ENCODE measurements at regions not wholly inside any gene's neighbourhood (a gene's known extent, or its start where the extent isn't known, plus 50 kb on each side); places are given as distances from the start of the nearest gene placed in this dataset.

DNA sequence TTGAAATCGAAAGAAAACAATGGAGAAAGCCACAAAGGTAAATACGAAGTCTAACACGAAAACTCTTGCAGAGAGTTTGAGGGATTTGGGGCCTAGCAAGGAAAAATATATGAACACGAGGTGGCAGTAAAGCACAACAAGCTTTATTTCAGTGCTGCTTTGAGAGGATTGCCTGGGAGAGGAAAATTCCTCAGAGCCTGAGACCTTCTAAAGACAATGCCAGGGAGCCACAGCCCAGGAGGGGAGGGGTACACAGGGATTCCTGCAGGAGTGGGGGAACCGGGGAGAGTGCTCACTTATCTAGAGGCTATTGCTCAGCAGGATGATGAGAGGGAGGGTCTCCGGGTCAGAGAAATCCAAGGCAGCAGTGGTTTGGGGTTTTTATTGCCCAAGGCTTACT lies 134.9 kb upstream of the ADCY2 start:
- Histone ChIP-seq H3K9ac (replicated peaks in 1 of 4; ENCODE audit: extremely low read depth in 1 of 4, low read depth in 3 of 4, low read length in 3 of 4) (no peak overlapping the region), H2BK20ac (ENCODE audit: low read length) (no peak overlapping the region; the same call in 1 of the 2 replicates), H3K4me2 (ENCODE audit: insufficient read depth in 1 of 2, low read depth in 2 of 2, low read length in 2 of 2) (peak overlapping the region in 1 of 2 experiments; percentile 41; a peak in 1 of 4 replicates), H3K23me2 (ENCODE audit: low read depth, low read length) (no peaks in the 10 kb centered on the region), H2AFZ (ENCODE audit: low read length) (no peak overlapping the region), H2BK12ac (ENCODE audit: low read depth, low read length) (no peak overlapping the region), H4K5ac (ENCODE audit: insufficient read length, low read depth, low read length) (no peak overlapping the region), H2BK5ac (ENCODE audit: low read depth, low read length) (peak overlapping the region; percentile 90; the same call in 1 of the 2 replicates), H3K79me1 (ENCODE audit: low read depth, low read length) (no peaks in the 10 kb centered on the region), H2AK5ac (ENCODE audit: low read depth, low read length) (no peak overlapping the region), H3K79me2 (ENCODE audit: control insufficient read depth in 1 of 2, insufficient read depth in 2 of 2, low read length in 2 of 2) (no peaks in the 10 kb centered on the region), H3K27ac (ENCODE audit: low read depth, low read length) (no peak overlapping the region; the same call in 1 of the 2 replicates), H3K56ac (replicated peaks; ENCODE audit: insufficient read length, low read depth, low read length) (peak overlapping the region; percentile 62), H3K4me3 (ENCODE audit: extremely low read depth in 1 of 4, insufficient read depth in 2 of 4, low read depth in 3 of 4, low read length in 4 of 4) (peak overlapping the region in 1 of 4 experiments; percentile 13; a peak in 1 of 8 replicates), H3K36me3 (ENCODE audit: control insufficient read depth in 2 of 4, insufficient read depth in 4 of 4, low read length in 3 of 4) (peaks cover 0 to 19% (median 3%) of the 10 kb centered on the region in 4 experiments; a peak in 5 of 8 replicates), H2BK15ac (ENCODE audit: low read length) (no peak overlapping the region), H3K4me1 (replicated peaks in 1 of 4; ENCODE audit: control insufficient read depth in 3 of 4, insufficient read depth in 4 of 4, low read length in 3 of 4) (peaks cover 0 to 4% (median 0%) of the 10 kb centered on the region in 4 experiments; a peak in 2 of 7 replicates), H2BK120ac (replicated peaks; ENCODE audit: low read depth, low read length) (no peak overlapping the region), H3K4ac (replicated peaks; ENCODE audit: insufficient read length, low read depth, low read length) (peak overlapping the region; percentile 50), H3K23ac (ENCODE audit: insufficient read length) (no peak overlapping the region), H4K8ac (ENCODE audit: extremely low read depth, insufficient read depth, low read length) (no peak overlapping the region), H4K20me1 (replicated peaks in 1 of 2; ENCODE audit: control insufficient read depth in 1 of 2, insufficient read depth in 2 of 2, low read length in 2 of 2) (no peaks in the 10 kb centered on the region), H3K9me3 (ENCODE audit: insufficient read depth in 2 of 2, low read depth in 1 of 2, low read length in 1 of 2) (no peaks in the 10 kb centered on the region), H3K27me3 (replicated peaks in 1 of 4; ENCODE audit: control insufficient read depth in 3 of 4, extremely low read depth in 1 of 4, insufficient read depth in 3 of 4, low read length in 3 of 4) (no peaks in the 10 kb centered on the region), H3K14ac (ENCODE audit: insufficient read length) (no peak overlapping the region), H4K91ac (replicated peaks; ENCODE audit: insufficient read length, low read length) (peak overlapping the region; percentile 75), H3K18ac (ENCODE audit: extremely low read depth, low read length) (0 out of 2 replicates have a peak overlapping the region, but pooled peaks have one; percentile 42)
- ChIA-PET POLR2A (ENCODE audit: partially characterized antibody) (interaction anchor here (0.8 to 2.9 kb wide), 9 partner anchors 8 to 415 kb away, joined by 3 to 33 read pairs (median 4); partner anchors contain the start of gene ADCY2), CTCF (ENCODE audit: partially characterized antibody) (interaction anchor here (0.5 to 3.9 kb wide), 16 partner anchors 9 to 555 kb away, joined by 3 to 19 read pairs (median 4); partner anchors contain the start of gene ADCY2)
- peak in 1 of 2 experiments; percentile 93 for DNase-seq (ENCODE audit: low read depth in 1 of 2, low spot score in 2 of 2)
- WGBS, 2 experiments (ENCODE audit: extremely low coverage in 1 of 2, insufficient coverage in 1 of 2, insufficient read length in 1 of 2, insufficient replicate concordance in 2 of 2, low coverage in 1 of 2, low lambda C conversion rate in 2 of 2, missing lambda C conversion rate in 1 of 2) = 14% methylated on average over 6 of the region's 6 CpGs; no CpG with 5 or more reads in 1 of the 2 experiments
- peak; percentile 99 for FAIRE-seq
- no peak for TF ChIP-seq ZNF274 (IDR thresholded peaks at IDR 0.05; ENCODE audit: borderline replicate concordance, extremely low read depth, low read length)
- TF ChIP-seq TAF7 (optimal IDR thresholded peaks at IDR 0.05; ENCODE audit: borderline replicate concordance, low read depth, low read length) = peak; percentile 34
- TF ChIP-seq SP1 (IDR thresholded peaks at IDR 0.05; ENCODE audit: low read depth, low read length) = peak; percentile 82
- TF ChIP-seq POLR2A (IDR thresholded peaks at IDR 0.05; ENCODE audit: control extremely low read depth in 1 of 2, low read depth in 2 of 2, low read length in 2 of 2) = peak in 1 of 2 experiments; percentile 66; a peak in 2 of 3 replicates
- TF ChIP-seq, protein P1, sequence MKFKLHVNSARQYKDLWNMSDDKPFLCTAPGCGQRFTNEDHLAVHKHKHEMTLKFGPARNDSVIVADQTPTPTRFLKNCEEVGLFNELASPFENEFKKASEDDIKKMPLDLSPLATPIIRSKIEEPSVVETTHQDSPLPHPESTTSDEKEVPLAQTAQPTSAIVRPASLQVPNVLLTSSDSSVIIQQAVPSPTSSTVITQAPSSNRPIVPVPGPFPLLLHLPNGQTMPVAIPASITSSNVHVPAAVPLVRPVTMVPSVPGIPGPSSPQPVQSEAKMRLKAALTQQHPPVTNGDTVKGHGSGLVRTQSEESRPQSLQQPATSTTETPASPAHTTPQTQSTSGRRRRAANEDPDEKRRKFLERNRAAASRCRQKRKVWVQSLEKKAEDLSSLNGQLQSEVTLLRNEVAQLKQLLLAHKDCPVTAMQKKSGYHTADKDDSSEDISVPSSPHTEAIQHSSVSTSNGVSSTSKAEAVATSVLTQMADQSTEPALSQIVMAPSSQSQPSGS (IDR thresholded peaks at IDR 0.05; ENCODE audit: low read length) = peak; percentile 60; the same call in 1 of the 2 replicates
- TF ChIP-seq, protein P2, sequence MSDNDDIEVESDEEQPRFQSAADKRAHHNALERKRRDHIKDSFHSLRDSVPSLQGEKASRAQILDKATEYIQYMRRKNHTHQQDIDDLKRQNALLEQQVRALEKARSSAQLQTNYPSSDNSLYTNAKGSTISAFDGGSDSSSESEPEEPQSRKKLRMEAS (IDR thresholded peaks at IDR 0.05) = 0 out of 2 replicates have a peak, but pooled peaks have one; percentile 25
- TF ChIP-seq BACH1 (IDR thresholded peaks at IDR 0.05; ENCODE audit: low read length) = peak; percentile 67
- no peak for TF ChIP-seq GTF2F1 (IDR thresholded peaks at IDR 0.05; ENCODE audit: borderline replicate concordance, low read depth, low read length)

All from H1 (cell line).